Testis (tissue), 2 donors: ENCODE measurements at regions not wholly inside any gene's neighbourhood (a gene's known extent, or its start where the extent isn't known, plus 50 kb on each side); places are given as distances from the start of the nearest gene placed in this dataset.

Experiments
- POLR2A ChIP-seq: fragments of 450-650 bp; IDR thresholded peaks from one replicate; pipeline ENCODE4 v1.6.1; 2017; ENCODE audit warnings: antibody characterized with exemption, mild to moderate bottlenecking, moderate library complexity
- TF ChIP-seq, protein P1 (sequence below), 3 experiments: fragments of 450-650 bp in 2 of 3; fragments of 200-600 bp in 1 of 3; sonication (generic) in 1 of 3; IDR thresholded peaks; one replicate each; pipeline ENCODE4 v1.5.1; 2016 to 2019; ENCODE audit warnings: antibody characterized with exemption in 3 of 3, mild to moderate bottlenecking in 2 of 3, moderate library complexity in 1 of 3

DNA sequence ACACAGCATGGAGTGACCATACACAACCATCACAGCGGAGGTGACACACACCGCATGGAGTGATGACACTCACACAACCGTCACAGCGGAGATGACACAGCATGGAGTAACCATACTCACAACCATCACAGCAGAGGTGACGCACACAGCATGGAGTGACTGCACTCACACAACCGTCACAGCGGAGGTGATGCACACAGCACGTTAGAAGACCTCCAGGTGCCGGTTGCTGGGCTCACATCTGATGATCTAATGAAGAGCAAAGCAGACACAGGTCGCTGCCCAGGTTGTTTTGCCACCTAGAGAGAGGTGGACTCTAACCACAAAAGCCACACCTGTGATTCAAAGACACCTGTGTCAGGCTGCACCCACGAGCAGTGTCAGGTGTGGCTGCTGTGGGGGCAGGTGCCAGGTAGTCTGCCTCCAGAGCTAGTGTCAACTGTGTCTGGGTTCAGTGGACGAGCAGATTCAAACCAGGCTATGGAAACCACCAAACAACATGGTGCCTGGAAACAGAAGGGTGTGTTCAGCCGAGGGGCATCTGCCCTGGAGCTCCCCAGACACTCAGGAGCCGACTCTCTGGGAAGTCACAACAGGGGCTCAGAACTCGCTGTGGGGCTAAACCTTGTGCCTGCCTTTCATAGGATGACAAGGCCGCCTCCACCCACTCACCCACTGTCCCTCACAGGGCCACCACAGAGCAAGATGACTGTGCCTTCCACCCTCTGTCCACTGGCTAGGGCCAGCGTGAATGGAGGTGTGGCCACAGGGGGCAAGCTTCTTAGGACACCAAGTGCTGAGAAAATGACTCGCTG, 608.2 kb downstream of the TBC1D22A start:
- TF ChIP-seq, protein P1, sequence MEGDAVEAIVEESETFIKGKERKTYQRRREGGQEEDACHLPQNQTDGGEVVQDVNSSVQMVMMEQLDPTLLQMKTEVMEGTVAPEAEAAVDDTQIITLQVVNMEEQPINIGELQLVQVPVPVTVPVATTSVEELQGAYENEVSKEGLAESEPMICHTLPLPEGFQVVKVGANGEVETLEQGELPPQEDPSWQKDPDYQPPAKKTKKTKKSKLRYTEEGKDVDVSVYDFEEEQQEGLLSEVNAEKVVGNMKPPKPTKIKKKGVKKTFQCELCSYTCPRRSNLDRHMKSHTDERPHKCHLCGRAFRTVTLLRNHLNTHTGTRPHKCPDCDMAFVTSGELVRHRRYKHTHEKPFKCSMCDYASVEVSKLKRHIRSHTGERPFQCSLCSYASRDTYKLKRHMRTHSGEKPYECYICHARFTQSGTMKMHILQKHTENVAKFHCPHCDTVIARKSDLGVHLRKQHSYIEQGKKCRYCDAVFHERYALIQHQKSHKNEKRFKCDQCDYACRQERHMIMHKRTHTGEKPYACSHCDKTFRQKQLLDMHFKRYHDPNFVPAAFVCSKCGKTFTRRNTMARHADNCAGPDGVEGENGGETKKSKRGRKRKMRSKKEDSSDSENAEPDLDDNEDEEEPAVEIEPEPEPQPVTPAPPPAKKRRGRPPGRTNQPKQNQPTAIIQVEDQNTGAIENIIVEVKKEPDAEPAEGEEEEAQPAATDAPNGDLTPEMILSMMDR (IDR thresholded peaks at IDR 0.05): no peak
- TF ChIP-seq POLR2A: no peak
